Activated CD8-positive, alpha-beta memory T cell treated with anti-CD3 and anti-CD28 coated beads for 24 hours (primary cell): ENCODE measurements at regions not wholly inside any gene's neighbourhood (a gene's known extent, or its start where the extent isn't known, plus 50 kb on each side); places are given as distances from the start of the nearest gene placed in this dataset.
"Not testable (repeated sequence)": the region's sequence is repeated elsewhere in the genome, so short reads cannot be mapped to it uniquely, and the experiment has no call there.

Source experiments
- DNase-seq: peaks from one replicate; pipeline ENCODE4 v3.0.0-alpha.2; 2020

DNA sequence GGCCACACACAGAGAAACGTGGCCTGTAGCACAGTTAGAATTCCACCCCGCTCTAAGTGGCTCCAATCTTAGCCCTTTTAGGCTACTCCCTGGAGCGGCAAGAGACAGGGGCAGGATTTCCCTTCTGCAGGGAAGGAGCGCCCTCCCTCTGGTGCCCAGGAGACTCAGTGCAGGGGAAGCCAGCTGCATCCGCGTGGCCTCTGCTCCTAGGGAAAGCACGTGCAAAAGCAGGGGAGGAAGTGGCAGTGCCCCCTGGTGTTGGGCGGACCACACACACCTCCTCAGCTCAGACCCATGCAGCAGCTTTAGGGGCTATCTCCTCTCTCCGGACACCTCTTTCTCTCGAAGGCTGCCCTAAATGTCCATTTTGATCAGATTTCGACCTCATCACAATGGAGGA lies 50.0 kb downstream of the SPRING1 start:
- DNase-seq = peak; percentile 76

DNA sequence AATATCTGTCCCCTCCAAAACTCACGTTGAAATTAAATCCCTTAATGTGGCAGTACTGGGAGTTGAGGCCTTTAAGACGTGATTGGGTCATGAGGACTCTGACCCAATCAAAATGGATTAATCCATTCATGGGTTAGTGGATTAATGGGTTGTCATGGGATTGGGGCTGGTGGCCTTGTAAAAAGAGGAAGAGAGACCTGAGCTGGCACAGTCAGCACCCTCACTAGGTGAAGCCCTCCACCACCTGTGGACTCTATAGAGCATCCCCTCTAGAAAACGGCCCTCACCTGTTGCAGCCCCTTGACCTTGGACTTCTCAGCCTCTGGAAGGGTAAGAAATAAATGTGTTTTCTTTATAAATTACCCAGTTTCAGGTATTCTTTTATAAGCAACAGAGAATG lies 53.0 kb downstream of the SPRING1 start:
- no peak for DNase-seq

DNA sequence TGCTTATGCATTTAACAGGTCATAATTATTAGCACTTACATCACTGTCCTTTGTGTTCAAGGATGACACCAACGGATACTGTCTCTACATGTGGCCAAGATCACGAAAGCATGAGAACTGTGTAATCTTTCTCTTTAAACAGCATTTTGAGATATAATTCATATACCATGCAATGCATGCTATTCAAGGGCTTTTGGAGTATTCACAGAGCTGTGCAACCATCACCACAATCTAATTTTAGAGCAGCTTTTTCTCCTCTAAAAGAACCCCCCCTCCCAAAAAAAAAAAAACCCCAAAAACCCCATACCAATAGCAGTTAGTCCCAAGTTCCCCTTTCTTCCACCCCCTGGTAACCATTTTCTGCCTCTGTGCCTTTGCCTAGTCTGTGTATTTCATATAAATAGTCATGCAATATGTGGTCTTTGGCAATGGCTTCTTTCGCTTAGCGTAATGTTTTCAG lies 60.6 kb downstream of the SPRING1 start:
- DNase-seq = no peak

DNA sequence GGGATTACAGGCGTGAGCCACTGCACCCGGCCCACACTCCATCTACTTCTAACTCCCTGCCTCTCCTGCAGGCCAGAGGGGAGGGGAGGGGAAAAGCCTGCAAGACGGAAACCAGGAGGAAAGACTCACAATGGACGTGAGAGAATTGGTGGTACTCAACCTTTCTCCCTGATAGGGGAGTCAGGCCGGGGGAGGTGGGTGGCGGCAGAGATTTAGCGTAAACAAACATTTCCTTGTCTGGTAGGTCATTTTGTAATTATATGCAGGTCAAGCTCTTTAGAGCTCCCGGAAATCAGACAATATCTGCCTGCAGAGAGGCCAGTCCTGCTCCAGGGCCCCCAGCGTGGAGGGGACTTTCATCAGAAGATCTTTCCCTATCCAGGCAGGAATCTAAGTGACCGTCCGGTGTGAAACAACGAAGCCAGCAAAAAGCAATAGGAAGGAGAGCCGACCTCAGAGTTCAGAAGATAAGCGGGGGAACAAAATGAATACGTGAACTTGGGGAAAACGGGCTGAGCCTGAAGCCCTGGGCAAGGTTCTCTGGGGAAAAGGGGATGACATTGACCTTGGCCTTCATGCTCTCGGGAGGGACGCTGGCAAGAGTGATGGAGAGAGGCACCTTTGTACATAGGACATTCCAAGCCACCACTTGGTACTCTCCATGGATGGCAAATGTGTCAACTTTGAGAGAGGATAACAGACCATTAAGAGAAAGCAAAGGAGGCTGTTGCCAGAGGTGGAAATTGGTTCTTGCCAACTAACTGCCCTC lies 62.3 kb downstream of the SPRING1 start:
- no peak for DNase-seq

DNA sequence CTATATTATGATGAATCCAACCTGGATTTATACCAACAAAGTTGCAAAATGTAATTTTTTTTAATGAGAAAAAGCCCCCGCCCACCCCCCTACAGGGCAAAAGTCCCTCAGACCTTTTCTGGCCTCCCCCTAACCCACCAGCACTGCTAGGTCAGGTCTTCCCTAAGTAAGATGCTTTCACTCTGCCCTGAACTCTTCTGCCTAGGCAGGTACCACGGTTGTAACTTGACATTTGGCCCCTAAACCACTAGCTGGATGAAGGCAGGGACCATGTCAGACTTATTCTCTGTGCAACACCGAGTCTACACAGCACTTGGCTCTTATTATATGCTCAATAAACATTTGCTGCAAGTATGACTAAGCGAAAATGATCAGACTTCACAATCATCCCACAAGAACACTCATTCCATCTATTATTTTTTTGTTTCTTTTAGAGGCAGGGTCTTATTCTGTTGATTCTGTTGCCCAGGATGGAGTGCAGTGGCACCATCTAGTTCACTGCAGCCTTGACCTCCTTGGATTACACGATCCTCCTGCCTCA lies 63.2 kb downstream of the SPRING1 start:
- no peak for DNase-seq

DNA sequence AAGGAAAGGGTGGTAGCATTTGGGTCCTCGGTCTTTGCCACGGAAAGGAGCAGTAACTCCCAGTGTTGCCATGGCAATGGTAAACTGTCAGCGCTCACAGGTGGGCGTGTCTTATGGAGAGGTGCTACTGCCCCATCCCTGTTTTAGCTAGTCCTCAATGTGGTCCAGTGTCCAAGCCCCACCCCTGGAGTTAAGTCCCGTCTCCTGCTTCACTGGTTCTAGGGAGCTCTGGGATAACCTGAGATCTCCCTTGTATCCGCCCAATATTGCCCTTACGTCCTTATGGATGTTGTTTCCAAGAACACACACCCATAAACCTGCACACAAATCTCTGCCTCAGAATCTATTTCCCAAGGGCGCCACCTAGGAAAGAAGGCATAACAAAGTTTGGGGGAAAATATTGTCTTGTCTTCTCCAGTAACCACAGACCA lies 64.2 kb downstream of the SPRING1 start:
- no peak for DNase-seq

DNA sequence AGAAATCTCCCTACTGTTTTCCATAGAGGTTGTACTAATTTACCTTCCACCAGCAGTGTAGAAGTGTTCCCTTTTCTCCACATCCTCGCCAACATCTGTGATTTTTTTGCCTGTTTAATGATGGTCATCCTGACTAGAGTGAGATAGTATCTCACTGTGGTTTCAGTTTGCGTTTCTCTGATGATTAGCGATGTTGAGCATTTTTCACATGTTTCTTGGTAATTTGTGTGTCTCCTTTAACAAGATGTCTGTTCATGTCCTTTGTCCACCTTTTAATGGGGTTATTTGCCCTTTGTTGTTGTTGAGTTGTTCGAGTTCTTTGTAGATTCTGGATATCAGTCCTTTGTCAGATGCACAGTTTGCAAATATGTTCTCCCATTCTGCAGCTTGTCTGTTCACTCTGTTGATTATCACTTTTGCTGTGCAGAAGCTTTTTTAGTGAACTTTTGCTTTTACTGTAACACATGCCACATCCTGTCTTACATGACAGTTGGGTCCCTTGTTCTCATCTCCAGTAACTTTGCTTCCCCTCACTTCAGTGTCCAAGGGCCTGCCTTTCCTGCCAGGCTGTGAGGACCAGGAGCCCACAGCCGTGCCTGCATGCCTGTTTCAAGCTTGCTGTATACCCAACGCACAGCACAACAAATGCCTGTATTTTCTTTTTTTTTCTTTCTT lies 64.9 kb downstream of the SPRING1 start:
- DNase-seq = no peak

DNA sequence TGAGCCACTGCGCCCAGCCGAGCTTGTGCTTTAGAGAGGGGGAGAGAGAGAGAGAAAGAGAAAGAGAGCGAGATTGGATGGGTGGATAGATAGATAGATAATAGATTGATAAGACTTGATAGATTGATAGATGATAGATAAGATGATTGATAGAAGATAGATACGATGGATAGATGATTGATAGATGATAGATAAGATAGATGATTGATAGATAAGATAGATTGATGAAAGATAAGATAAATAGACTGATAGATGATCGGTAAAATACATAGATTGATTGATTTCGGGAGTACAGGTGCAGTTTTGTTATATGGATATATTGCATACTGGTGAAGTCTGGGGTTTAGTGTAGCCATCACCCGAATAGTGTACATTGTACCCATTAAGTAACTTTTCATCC lies 65.9 kb downstream of the SPRING1 start:
- DNase-seq = no peak

DNA sequence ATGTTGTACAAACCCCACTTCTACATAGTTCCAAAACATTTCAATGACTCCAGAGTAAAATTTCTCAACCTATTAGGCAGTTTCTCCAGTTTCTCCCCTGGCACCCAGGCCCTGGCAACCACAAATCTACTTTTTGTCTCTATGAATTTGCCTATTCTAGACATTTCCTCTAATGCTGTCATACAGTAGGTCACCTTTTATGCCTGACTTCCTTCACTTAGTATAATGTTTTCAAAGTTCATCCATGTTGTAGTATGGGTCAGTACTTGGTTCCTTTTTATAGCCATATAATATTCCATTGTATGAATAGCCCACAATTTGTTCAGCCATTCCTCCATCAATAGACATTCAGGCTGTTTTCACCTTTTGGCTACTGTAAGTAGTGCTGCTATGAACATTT lies 67.0 kb downstream of the SPRING1 start:
- DNase-seq = no peak

DNA sequence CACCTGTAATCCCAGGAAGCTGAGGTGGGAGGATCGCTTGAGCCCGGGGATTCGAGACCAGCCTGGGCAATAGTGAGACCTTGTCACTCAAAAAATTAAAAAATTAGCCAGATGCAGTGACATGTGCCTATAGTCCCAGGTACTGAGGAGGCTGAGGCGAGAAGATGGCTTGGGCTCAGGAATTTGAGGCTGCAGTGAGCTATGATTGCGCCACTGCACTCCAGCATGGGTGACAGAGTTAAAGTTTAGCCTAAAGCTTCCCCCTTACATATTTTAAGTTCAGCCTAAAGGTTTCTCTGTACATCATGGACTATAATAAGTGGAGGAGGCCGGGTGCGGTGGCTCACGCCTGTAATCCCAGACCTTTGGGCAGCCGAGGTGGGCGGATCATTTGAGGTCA lies 70.1 kb downstream of the SPRING1 start:
- DNase-seq = no peak

DNA sequence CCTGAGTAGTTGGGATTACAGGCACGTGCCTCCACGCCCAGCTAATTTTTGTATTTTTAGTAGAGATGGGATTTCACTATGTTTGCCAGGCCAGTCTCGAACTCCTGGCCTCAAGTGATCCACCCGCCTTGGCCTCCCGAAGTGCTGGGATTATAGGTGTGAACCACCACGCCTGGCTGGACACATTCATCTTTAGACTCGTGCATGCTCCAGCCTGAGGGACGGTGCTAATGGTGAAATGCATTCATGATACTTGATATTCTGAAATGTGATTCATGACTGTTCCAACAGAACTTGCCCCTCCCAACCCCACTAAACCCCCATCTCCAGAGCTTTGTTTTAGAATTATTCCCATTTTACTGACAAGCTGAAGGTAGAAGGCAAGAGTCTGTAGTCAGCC lies 71.0 kb downstream of the SPRING1 start:
- DNase-seq = not testable (repeated sequence)

DNA sequence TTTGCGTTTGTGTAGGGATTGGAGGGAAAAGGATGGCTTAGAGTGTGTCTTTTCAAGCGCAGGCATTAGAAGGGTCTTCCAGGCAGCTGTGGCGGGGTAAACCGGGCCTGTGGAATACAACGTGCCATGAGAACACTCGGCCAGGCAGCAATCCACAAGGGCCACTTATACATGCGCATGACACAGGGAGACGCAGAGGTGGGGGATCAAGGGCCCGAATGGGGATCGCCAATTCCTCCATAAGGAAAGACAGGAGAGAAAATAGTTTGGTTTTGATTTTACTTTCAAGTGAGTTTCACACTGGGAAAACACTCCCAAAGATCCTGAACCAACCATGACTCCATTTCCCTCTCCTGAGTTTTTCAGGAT lies 71.6 kb downstream of the SPRING1 start:
- no peak for DNase-seq

DNA sequence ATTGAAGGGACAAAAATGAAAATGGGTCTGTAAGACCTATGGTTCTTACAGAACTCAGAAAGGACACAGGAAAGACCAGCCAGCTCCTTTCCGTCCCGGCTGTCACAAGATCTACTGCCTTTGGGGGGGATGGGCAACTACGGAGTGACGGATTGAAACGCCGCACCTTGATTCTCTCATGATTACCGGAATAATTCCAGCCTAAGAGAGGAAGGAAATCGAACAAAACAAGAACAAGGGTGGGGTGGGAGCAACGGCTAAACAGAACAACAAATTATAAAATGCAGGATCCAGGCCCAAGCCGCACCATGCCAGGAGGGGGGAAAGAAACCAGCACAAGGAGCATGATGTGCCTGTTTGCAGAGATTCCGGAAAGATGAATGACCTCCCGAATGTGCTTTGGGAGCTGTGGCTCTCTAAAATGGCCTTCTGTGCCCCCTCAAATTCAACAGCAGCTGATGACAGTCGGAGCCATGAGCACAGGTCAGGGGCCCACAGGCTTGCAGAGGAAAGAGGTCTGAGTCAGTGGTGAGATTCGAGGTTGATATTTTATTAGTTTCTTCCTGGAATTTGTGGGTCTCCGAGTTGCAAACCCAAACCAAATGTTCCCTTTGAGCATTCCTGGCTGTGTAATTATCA lies 72.1 kb downstream of the SPRING1 start:
- DNase-seq = no peak

DNA sequence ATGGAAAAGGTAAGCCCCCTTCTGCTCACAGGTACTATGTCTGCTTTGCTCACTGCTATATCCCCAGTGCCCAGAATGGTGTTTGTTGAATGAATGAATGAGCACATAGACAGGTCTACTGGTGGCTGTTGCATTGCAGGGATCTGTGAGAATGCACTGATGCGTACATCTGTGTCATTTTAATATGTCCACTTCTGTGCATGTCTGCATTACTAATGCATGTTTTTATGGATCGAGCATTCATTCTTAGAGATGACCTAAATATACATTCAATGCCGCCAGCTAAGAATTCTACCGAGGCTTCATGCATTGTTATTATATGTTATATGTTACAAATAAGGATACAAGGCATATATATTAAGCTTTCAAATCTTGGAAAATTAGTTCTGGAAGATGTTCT lies 73.8 kb downstream of the SPRING1 start:
- DNase-seq = no peak

DNA sequence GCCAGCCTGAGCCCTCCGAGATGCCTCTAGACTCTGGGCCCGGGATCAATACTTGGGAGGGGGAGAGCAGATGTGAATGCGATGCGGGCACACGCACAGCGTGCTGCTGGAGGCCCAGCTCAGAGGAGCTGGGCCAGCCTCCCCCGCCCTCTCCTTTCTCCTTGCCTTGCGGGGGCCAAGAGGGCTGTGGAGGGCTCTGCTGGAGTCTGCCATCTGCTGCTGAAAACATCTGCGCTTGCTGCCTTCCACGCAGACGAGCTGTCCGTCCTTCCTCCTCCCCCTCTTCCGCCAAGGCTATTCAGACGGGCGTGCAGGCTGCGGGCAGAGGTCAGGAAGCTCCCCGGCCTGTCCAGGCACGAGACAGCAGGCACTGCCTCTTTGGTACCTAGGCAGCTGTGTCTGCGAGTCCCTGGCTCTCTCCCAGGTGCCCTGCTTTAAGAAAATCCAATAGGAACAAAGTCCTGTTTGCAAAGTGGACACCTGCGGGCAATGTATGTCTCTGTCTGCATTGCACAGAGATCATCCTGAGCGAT lies 75.2 kb downstream of the SPRING1 start:
- no peak for DNase-seq

DNA sequence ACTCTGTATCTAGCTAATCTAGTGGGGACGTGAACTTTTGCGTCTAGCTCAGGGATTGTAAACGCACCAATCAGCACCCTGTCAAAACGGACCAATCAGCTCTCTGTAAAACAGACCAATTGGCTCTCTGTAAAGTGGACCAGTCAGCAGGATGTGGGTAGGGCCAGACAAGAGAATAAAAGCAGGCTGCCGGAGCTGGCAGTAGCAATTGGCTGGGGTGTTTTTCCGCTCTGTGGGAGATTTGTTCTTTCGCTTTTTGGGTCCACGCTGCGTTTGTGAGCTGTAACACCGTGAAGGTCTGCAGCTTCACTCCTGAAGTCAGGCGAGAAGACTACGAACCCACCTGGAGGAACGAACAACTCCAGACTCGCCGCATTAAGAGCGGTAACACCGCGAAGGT lies 76.5 kb downstream of the SPRING1 start:
- DNase-seq = no peak

DNA sequence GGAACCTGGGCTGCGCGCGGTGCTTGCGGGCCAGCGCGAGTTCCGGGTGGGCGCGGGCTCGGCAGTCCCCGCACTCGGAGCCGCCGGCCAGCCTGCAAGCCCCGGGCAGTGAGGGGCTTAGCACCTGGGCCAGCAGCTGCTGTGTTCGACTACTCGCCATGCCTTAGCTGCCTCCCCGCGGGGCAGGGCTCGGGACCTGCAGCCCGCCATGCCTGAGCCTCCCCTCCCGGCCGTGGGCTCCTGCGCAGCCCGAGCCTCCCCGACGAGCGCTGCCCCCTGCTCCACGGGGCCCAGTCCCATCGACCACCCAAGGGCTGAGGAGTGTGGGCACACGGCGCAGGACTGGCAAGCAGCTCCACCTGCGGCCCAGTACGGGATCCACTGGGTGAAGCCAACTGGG lies 77.1 kb downstream of the SPRING1 start:
- DNase-seq = not testable (repeated sequence)

DNA sequence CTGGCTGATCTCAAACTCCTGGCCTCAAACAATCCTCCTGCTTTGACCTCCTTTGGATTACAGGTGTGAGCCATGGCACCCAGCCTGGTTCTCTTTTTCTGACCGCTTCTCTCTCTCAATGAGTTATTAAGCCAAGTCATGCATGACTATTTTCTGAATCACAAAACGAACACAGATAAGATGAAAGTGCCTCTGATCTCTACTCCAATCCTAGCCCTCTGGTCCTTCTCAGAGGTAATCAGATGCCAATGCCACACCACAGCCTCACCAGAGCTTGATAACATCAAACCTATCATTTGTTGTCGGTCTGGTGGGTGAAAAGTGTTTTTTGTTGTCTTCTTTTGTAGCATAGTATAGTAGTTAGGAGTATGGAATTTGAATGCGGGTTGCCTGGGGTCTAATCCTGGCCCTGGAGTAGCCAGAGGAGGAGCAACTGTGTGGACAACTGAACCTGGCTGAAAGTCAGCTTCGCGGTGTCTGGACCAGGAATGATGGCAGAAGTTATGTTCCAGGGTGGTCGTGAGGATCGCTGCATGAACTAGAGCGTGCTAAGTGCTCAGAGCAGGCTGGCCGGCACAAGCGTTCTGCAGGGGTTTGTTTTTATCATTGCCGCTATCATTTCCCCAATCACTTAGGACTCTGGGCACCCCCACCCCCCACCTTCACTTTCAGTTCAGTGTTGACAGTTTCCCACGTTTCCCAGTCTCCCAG lies 77.9 kb downstream of the SPRING1 start:
- DNase-seq = no peak

DNA sequence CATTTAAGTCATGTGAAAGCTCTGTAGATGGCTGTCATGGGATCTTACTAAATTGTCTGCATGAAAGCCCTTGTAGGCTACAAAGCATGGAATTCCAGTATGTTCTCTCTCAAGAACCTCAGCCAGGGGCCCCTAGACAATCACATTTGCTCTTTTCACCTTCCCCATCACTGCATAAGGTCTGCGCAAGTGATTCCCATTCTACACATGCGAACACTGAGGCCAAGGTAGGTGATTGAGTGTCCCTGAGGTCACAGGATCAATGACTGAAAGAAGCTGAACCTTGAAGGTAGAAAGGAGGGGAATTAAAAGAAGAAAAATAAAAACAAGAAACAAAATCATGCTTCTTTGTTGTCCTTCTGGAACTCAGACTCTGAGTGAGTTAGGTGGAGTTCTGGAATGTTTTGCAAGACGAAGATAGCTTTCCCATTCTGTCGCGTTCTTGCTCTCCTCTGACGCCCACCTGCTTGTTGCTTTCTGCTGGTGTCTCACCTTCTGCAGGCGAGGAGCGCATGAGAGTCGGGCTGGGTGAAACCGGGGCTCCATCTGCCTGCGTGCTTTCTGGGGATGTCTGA lies 79.9 kb downstream of the SPRING1 start:
- DNase-seq = no peak

DNA sequence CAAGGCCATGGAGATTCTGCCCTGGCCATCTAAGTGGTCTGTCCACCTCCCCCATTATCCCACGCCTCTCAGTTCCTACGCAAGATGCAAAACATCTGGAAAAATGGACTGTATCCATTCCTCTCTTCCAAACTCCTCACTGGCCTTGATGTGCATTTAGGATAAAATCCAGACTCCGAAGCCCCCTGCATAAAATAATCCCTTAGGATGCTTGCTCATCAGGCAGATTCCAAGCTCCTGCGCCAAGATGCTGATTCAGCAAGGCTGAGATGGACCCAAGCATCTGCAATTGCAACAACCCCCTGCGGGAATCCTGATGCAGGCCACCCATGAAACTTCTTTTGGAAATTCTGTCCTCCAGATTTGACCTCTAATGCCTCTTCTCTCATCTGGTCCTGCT lies 81.6 kb downstream of the SPRING1 start:
- no peak for DNase-seq

DNA sequence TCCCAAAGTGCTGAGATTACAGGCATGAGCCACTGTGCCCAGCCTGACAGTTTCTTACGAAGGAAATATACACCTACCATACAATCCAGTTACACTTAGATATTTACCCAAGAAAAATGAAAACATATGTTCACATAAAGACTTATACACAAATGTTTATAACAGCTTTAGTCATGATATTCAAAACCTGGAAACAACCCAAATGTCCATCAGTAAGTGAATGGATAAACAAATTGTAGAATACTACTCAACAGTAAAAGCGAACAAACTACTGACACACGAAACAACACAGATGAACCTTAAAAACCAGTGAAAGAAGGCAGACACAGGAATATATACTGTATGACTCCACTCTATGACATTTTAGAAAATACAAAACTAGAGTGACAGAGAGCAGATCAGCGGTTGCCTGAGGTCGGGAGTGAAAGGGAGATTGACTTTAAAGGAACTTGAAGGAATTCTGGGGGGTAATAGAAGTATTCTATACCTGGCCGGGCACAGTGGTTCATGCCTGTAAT lies 83.6 kb downstream of the SPRING1 start:
- no peak for DNase-seq

DNA sequence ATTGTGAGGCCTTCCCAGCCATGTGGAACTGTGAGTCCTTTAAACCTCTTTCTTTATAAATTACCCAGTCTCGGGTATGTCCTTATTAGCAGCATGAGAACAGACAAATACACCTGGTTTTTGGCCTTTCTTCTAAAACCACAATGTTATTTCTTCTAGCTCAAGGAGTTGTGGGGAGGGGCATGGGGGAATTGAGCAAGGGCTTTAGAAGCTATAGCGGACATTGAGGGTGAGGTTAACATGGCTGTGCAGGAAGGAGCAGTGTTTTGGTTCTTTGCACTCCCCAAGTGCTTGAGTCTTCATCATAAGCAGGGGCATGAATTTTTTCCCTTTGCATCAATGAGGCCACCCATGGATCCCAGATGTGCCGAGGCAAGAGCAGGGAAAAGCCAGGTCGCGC lies 86.8 kb downstream of the SPRING1 start:
- no peak for DNase-seq
